Endodermal cell (in vitro differentiated cells): ENCODE measurements at regions not wholly inside any gene's neighbourhood (a gene's known extent, or its start where the extent isn't known, plus 50 kb on each side); places are given as distances from the start of the nearest gene placed in this dataset.
A peak's percentile ranks its signal among the peaks of the same experiment; 100 is the strongest.

Source experiments
- DNase-seq: peaks from one replicate; pipeline ENCODE4 v3.0.0-alpha.2; 2017
- H3K27ac ChIP-seq: 2 replicates; pipeline ENCODE4 v1.5.1; 2013; ENCODE audit warnings: mild to moderate bottlenecking, low read depth, low read length, moderate library complexity
- H3K27me3 ChIP-seq: 2 replicates; pipeline ENCODE4 v1.6.1; 2013; ENCODE audit warnings: mild to moderate bottlenecking, low read length, moderate library complexity; ENCODE audit not compliant: insufficient read depth, control insufficient read depth, poor library complexity, severe bottlenecking
- H3K36me3 ChIP-seq: 2 replicates; pipeline ENCODE4 v1.7.0; 2013; ENCODE audit warnings: mild to moderate bottlenecking, low read length, moderate library complexity; ENCODE audit not compliant: control insufficient read depth, insufficient read depth
- H3K4me1 ChIP-seq: one replicate; pipeline ENCODE4 v1.7.0; 2013; ENCODE audit warnings: low read length; ENCODE audit not compliant: control insufficient read depth, insufficient read depth
- H3K4me3 ChIP-seq: 2 replicates; pipeline ENCODE4 v1.5.1; 2013; ENCODE audit warnings: mild to moderate bottlenecking, low read length, moderate library complexity
- H3K9ac ChIP-seq: 2 replicates; pipeline ENCODE4 v1.6.1; 2013; ENCODE audit warnings: mild to moderate bottlenecking, low read length, moderate library complexity; ENCODE audit not compliant: poor library complexity, severe bottlenecking; ENCODE audit errors: extremely low read depth
- H3K9me3 ChIP-seq: 2 replicates; pipeline ENCODE4 v1.6.1; 2013; ENCODE audit warnings: mild to moderate bottlenecking, low read length, moderate library complexity; ENCODE audit not compliant: control insufficient read depth
- H3K27ac Mint-ChIP-seq: 2 replicates; pipeline ENCODE4 v1.8.0; 2020; ENCODE audit warnings: mixed read lengths
- H3K27me3 Mint-ChIP-seq: 2 replicates; pipeline ENCODE4 v1.8.0; 2021; ENCODE audit warnings: mild to moderate bottlenecking, mixed read lengths; ENCODE audit not compliant: insufficient read depth
- H3K36me3 Mint-ChIP-seq: 2 replicates; pipeline ENCODE4 v1.8.0; 2020; ENCODE audit warnings: low read depth, mixed read lengths
- H3K4me1 Mint-ChIP-seq: 2 replicates; pipeline ENCODE4 v1.8.0; 2020; ENCODE audit warnings: mixed read lengths
- H3K4me3 Mint-ChIP-seq: 2 replicates; pipeline ENCODE4 v1.8.0; 2020; ENCODE audit warnings: mild to moderate bottlenecking, moderate library complexity, mixed read lengths
- H3K9me3 Mint-ChIP-seq: 2 replicates; pipeline ENCODE4 v1.8.0; 2020; ENCODE audit warnings: mild to moderate bottlenecking, mixed read lengths
- WGBS, 2 experiments: methylation state at CpG; one replicate each; pipeline versions ENCODE4 v1.1.5 to v1.1.7; 2013; ENCODE audit warnings: missing lambda C conversion rate in 2 of 2, mixed read lengths in 1 of 2; ENCODE audit not compliant: insufficient coverage in 1 of 2, insufficient read length in 1 of 2; 5-methylcytosine and 5-hydroxymethylcytosine counted together
- TF ChIP-seq, protein P1 (sequence below): fragments of 200-600 bp; sonication (generic); conservative IDR thresholded peaks from 2 replicates; pipeline ENCODE4 v1.5.0; 2021; ENCODE audit warnings: antibody characterized with exemption, mild to moderate bottlenecking

DNA sequence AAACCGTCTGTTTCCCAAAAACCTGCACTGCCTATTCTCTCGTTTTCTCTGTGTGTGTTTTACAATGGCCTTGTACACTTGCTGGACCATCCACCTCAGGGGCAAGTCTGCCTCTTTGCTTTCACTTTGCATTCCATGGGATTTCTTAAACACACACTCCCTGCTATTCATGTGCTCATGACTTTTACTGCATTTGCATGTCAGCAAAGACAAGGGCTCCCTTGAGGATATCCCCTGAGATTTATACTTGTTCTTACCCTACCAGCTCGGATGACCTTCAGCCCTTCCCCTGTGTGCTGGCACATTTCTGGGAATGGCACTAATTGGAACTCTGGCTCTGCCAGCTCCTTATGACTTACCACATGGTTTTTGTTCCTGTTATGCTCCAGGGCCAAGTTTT, 386.9 kb downstream of the AMY1C start:
- Histone ChIP-seq H3K36me3 (no peaks in the 10 kb centered on the region), H3K9me3 (no peaks in the 10 kb centered on the region), H3K4me3 (no peak overlapping the region), H3K4me1 (peaks cover 3% of the 10 kb centered on the region), H3K27me3 (no peaks in the 10 kb centered on the region), H3K9ac (no peak overlapping the region), H3K27ac (no peak overlapping the region)
- peaks cover 26% of the 10 kb centered on the region for H3K4me1 Mint-ChIP-seq
- H3K4me3 Mint-ChIP-seq, result no peak overlapping the region
- WGBS, 2 experiments, result 92% methylated on average over 3 of the region's 3 CpGs
- no peak overlapping the region for H3K27ac Mint-ChIP-seq
- no peak for DNase-seq
- no peaks in the 10 kb centered on the region for H3K27me3 Mint-ChIP-seq
- peaks cover 4% of the 10 kb centered on the region for H3K36me3 Mint-ChIP-seq
- H3K9me3 Mint-ChIP-seq, result peaks cover 8% of the 10 kb centered on the region
- TF ChIP-seq, protein P1, sequence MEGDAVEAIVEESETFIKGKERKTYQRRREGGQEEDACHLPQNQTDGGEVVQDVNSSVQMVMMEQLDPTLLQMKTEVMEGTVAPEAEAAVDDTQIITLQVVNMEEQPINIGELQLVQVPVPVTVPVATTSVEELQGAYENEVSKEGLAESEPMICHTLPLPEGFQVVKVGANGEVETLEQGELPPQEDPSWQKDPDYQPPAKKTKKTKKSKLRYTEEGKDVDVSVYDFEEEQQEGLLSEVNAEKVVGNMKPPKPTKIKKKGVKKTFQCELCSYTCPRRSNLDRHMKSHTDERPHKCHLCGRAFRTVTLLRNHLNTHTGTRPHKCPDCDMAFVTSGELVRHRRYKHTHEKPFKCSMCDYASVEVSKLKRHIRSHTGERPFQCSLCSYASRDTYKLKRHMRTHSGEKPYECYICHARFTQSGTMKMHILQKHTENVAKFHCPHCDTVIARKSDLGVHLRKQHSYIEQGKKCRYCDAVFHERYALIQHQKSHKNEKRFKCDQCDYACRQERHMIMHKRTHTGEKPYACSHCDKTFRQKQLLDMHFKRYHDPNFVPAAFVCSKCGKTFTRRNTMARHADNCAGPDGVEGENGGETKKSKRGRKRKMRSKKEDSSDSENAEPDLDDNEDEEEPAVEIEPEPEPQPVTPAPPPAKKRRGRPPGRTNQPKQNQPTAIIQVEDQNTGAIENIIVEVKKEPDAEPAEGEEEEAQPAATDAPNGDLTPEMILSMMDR, result no peak

DNA sequence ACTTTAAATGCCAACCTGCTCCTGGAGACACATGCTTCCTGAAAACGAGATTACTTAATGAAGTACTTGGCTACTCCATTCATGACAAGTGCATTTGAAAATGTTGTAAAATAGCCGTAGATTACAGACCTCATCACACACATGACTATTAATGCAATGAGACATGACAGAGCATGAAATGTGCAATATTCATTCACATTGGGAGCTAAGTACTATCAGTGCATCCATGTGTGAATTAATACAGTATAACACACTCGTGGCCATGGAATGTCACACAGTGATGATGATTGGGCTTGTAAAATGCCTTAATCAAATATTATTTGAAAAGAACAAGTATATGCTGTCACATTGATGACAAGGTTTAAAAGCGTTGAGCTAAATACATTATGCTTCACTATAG, 407.0 kb downstream of the AMY1C start:
- WGBS, 2 experiments, result 93 to 100% methylated on average over 1 to 4 of the region's 4 CpGs
- H3K9ac ChIP-seq, result no peak overlapping the region

DNA sequence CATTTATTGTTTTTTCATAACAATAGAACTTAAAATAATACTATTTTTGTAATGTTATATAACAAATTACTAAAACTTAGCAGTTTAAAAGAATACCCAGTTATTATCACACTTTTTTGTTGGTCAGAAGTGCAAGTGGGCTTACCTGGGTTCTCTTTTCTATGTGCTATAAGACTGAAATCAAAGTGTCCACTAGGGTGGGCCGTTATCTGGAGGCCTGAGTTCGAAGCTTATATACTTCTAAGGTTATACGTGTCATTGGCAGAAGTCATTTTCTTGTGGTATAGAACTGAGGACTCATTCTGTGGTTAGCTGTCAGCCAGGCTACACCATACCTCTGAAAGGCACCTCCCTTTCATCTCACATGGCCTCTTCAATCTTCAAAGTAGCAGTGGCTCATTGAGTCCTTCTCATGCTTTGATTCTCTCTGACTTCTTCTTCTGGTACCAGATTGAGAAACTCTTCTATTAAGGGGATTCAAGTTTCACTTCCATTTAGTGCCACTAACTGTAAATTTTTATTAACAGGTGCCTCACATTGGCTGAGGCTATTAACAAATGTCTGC, 414.3 kb downstream of the AMY1C start:
- peaks cover 17% of the 10 kb centered on the region for H3K4me1 Mint-ChIP-seq
- DNase-seq, result no peak
- H3K27me3 Mint-ChIP-seq, result no peaks in the 10 kb centered on the region
- H3K9ac ChIP-seq, result no peak overlapping the region
- H3K27ac Mint-ChIP-seq, result no peak overlapping the region
- H3K4me3 ChIP-seq, result no peak overlapping the region
- TF ChIP-seq, protein P1, result peak; percentile 56
- H3K4me3 Mint-ChIP-seq, result no peak overlapping the region
- no peaks in the 10 kb centered on the region for H3K9me3 ChIP-seq
- no peak overlapping the region for H3K27ac ChIP-seq
- no peaks in the 10 kb centered on the region for H3K36me3 Mint-ChIP-seq
- 75 to 90% methylated on average over 3 of the region's 3 CpGs for WGBS, 2 experiments
- no peaks in the 10 kb centered on the region for H3K36me3 ChIP-seq
- no peaks in the 10 kb centered on the region for H3K4me1 ChIP-seq
- H3K9me3 Mint-ChIP-seq, result no peaks in the 10 kb centered on the region
- H3K27me3 ChIP-seq, result no peaks in the 10 kb centered on the region

More for the DNA sequence above, 407.0 kb downstream of the AMY1C start:
- Histone ChIP-seq H3K27me3 (no peaks in the 10 kb centered on the region), H3K4me3 (no peak overlapping the region), H3K9me3 (no peaks in the 10 kb centered on the region), H3K4me1 (no peaks in the 10 kb centered on the region), H3K27ac (no peak overlapping the region), H3K36me3 (no peaks in the 10 kb centered on the region)
- Mint-ChIP-seq H3K4me1 (peaks cover 17% of the 10 kb centered on the region), H3K9me3 (peaks cover 9% of the 10 kb centered on the region), H3K36me3 (no peaks in the 10 kb centered on the region), H3K4me3 (no peak overlapping the region), H3K27me3 (no peaks in the 10 kb centered on the region), H3K27ac (no peak overlapping the region)
- DNase-seq, result no peak
- TF ChIP-seq, protein P1, result no peak
